Keratinocyte (primary cell): ENCODE measurements at regions not wholly inside any gene's neighbourhood (a gene's known extent, or its start where the extent isn't known, plus 50 kb on each side); places are given as distances from the start of the nearest gene placed in this dataset.

Experiments used
- CTCF ChIP-seq, 3 experiments: IDR thresholded peaks in 1 of 3; conservative IDR thresholded peaks in 1 of 3; optimal IDR thresholded peaks in 1 of 3; 2 replicates in 2 of 3; 3 replicates in 1 of 3; pipeline versions ENCODE3 to v1.5.1; 2011; ENCODE audit warnings: low read length in 3 of 3, mild to moderate bottlenecking in 3 of 3, moderate library complexity in 2 of 3, control low read depth in 1 of 3, inconsistent platforms in 1 of 3; ENCODE audit not compliant: insufficient read depth in 2 of 3; ENCODE audit errors: extremely low read depth in 1 of 3
- EZH2 ChIP-seq: IDR thresholded peaks from one replicate; pipeline ENCODE4 v1.6.1; 2012; ENCODE audit warnings: inconsistent platforms, mild to moderate bottlenecking, low read length, moderate library complexity

- TF ChIP-seq CTCF (optimal IDR thresholded peaks at IDR 0.05 in 1 of 3, IDR thresholded peaks at IDR 0.05 in 1 of 3, conservative IDR thresholded peaks at IDR 0.05 in 1 of 3; ENCODE audit: extremely low read depth in 1 of 3, insufficient read depth in 2 of 3, low read length in 3 of 3) (no peak), EZH2 (no peak)
Measured at GRCh38 chr7:35390146-35390545, 136.2 kb upstream of the TBX20 start.
